Central memory CD8-positive, alpha-beta T cell (primary cell): ENCODE measurements at regions not wholly inside any gene's neighbourhood (a gene's known extent, or its start where the extent isn't known, plus 50 kb on each side); places are given as distances from the start of the nearest gene placed in this dataset.

Experiments
- ATAC-seq: fragments of 150-1000 bp; cut with Tn5 transposase; replicated peaks from 2 replicates; pipeline ENCODE4 v1.10.0; 2022; ENCODE audit warnings: mild to moderate bottlenecking, moderate FRiP score, moderate number of reproducible peaks; ENCODE audit not compliant: poor library complexity, severe bottlenecking; ENCODE audit errors: extremely low read depth
- DNase-seq, 2 donors: peaks; one replicate each; pipeline ENCODE4 v3.0.0; 2021; ENCODE audit warnings: low spot score in 2 of 2
- H3K27ac Mint-ChIP-seq: one replicate; pipeline ENCODE4 v1.8.0; 2022; ENCODE audit warnings: low read depth, mild to moderate bottlenecking, moderate library complexity, mixed read lengths
- H3K27me3 Mint-ChIP-seq: one replicate; pipeline ENCODE4 v1.8.0; 2022; ENCODE audit warnings: mixed read lengths
- H3K36me3 Mint-ChIP-seq: one replicate; pipeline ENCODE4 v1.8.0; 2022; ENCODE audit warnings: mild to moderate bottlenecking, moderate library complexity, mixed read lengths; ENCODE audit not compliant: insufficient read depth
- H3K4me1 Mint-ChIP-seq: one replicate; pipeline ENCODE4 v1.8.0; 2022; ENCODE audit warnings: mixed read lengths
- H3K4me3 Mint-ChIP-seq: one replicate; pipeline ENCODE4 v1.8.0; 2022; ENCODE audit warnings: mild to moderate bottlenecking, moderate library complexity, mixed read lengths
- H3K9me3 Mint-ChIP-seq: one replicate; pipeline ENCODE4 v1.8.0; 2022; ENCODE audit warnings: mixed read lengths

GRCh38 chr18:11521853-11522252 is 87.5 kb upstream of the SLC35G4 start:
- DNase-seq: no peak
- no peaks in the 10 kb centered on the region for H3K9me3 Mint-ChIP-seq
- no peak overlapping the region for H3K27ac Mint-ChIP-seq
- no peak for ATAC-seq
- H3K4me1 Mint-ChIP-seq: no peaks in the 10 kb centered on the region
- no peak overlapping the region for H3K4me3 Mint-ChIP-seq
- H3K36me3 Mint-ChIP-seq: no peaks in the 10 kb centered on the region
- H3K27me3 Mint-ChIP-seq: peaks cover 9% of the 10 kb centered on the region

GRCh38 chr18:11520536-11520935 is 88.9 kb upstream of the SLC35G4 start:
- DNase-seq (no peak), ATAC-seq (no peak)
- Mint-ChIP-seq H3K4me1 (no peaks in the 10 kb centered on the region), H3K9me3 (peaks cover 2% of the 10 kb centered on the region), H3K27me3 (peaks cover 9% of the 10 kb centered on the region), H3K4me3 (no peak overlapping the region), H3K36me3 (no peaks in the 10 kb centered on the region), H3K27ac (no peak overlapping the region)

- DNase-seq: no peak
- ATAC-seq: no peak
- H3K9me3 Mint-ChIP-seq: peaks cover 3% of the 10 kb centered on the region
- H3K27ac Mint-ChIP-seq: no peak overlapping the region
- H3K36me3 Mint-ChIP-seq: no peaks in the 10 kb centered on the region
- no peaks in the 10 kb centered on the region for H3K4me1 Mint-ChIP-seq
- H3K4me3 Mint-ChIP-seq: no peak overlapping the region
- H3K27me3 Mint-ChIP-seq: peaks cover 9% of the 10 kb centered on the region
Observed at GRCh38 chr18:11518788-11519685, 90.4 kb upstream of the SLC35G4 start.

- Mint-ChIP-seq H3K4me3 (no peak overlapping the region), H3K36me3 (no peaks in the 10 kb centered on the region), H3K27me3 (no peaks in the 10 kb centered on the region), H3K9me3 (peaks cover 3% of the 10 kb centered on the region), H3K4me1 (no peaks in the 10 kb centered on the region), H3K27ac (no peak overlapping the region)
- DNase-seq: no peak
- no peak for ATAC-seq
Observed at GRCh38 chr18:11517704-11518103, 91.7 kb upstream of the SLC35G4 start.

- H3K4me1 Mint-ChIP-seq: no peaks in the 10 kb centered on the region
- no peaks in the 10 kb centered on the region for H3K27me3 Mint-ChIP-seq
- H3K36me3 Mint-ChIP-seq: no peaks in the 10 kb centered on the region
Observed at GRCh38 chr18:11516751-11517503, 92.5 kb upstream of the SLC35G4 start.

GRCh38 chr18:11514267-11514666 is 95.1 kb upstream of the SLC35G4 start:
- Mint-ChIP-seq H3K4me1 (no peaks in the 10 kb centered on the region), H3K36me3 (no peaks in the 10 kb centered on the region), H3K27ac (no peak overlapping the region), H3K27me3 (no peaks in the 10 kb centered on the region), H3K9me3 (peaks cover 3% of the 10 kb centered on the region), H3K4me3 (no peak overlapping the region)
- DNase-seq: no peak
- ATAC-seq: no peak

More at GRCh38 chr18:11516751-11517503, 92.5 kb upstream of the SLC35G4 start:
- peaks cover 3% of the 10 kb centered on the region for H3K9me3 Mint-ChIP-seq
- ATAC-seq (no peak), DNase-seq (no peak)
- H3K27ac Mint-ChIP-seq: no peak overlapping the region
- H3K4me3 Mint-ChIP-seq: no peak overlapping the region

GRCh38 chr18:11512096-11513025 is 97.0 kb upstream of the SLC35G4 start:
- Mint-ChIP-seq H3K27ac (no peak overlapping the region), H3K27me3 (no peaks in the 10 kb centered on the region), H3K4me1 (no peaks in the 10 kb centered on the region), H3K4me3 (no peak overlapping the region), H3K9me3 (peaks cover 3% of the 10 kb centered on the region), H3K36me3 (no peaks in the 10 kb centered on the region)
- DNase-seq: no peak
- no peak for ATAC-seq

GRCh38 chr18:11511434-11512095 is 97.8 kb upstream of the SLC35G4 start:
- ATAC-seq (no peak), DNase-seq (no peak)
- Mint-ChIP-seq H3K9me3 (peaks cover 3% of the 10 kb centered on the region), H3K27ac (no peak overlapping the region), H3K4me1 (no peaks in the 10 kb centered on the region), H3K36me3 (no peaks in the 10 kb centered on the region), H3K27me3 (no peaks in the 10 kb centered on the region), H3K4me3 (no peak overlapping the region)

GRCh38 chr18:11506856-11507255 is 102.5 kb upstream of the SLC35G4 start:
- Mint-ChIP-seq H3K9me3 (no peaks in the 10 kb centered on the region), H3K27me3 (no peaks in the 10 kb centered on the region), H3K27ac (no peak overlapping the region), H3K36me3 (no peaks in the 10 kb centered on the region), H3K4me3 (no peak overlapping the region), H3K4me1 (no peaks in the 10 kb centered on the region)
- ATAC-seq (no peak), DNase-seq (no peak)

- Mint-ChIP-seq H3K4me1 (no peaks in the 10 kb centered on the region), H3K27me3 (no peaks in the 10 kb centered on the region), H3K27ac (no peak overlapping the region), H3K9me3 (no peaks in the 10 kb centered on the region), H3K36me3 (no peaks in the 10 kb centered on the region), H3K4me3 (no peak overlapping the region)
- ATAC-seq (no peak), DNase-seq (no peak)
Observed at GRCh38 chr18:11505993-11506392, 103.4 kb upstream of the SLC35G4 start.

- no peaks in the 10 kb centered on the region for H3K36me3 Mint-ChIP-seq
- no peaks in the 10 kb centered on the region for H3K4me1 Mint-ChIP-seq
- ATAC-seq: no peak
- no peak for DNase-seq
- H3K9me3 Mint-ChIP-seq: no peaks in the 10 kb centered on the region
- H3K4me3 Mint-ChIP-seq: no peak overlapping the region
- peaks cover 3% of the 10 kb centered on the region for H3K27me3 Mint-ChIP-seq
- H3K27ac Mint-ChIP-seq: no peak overlapping the region
Observed at GRCh38 chr18:11504962-11505361, 104.4 kb upstream of the SLC35G4 start.

- Mint-ChIP-seq H3K4me1 (no peaks in the 10 kb centered on the region), H3K27ac (no peak overlapping the region), H3K27me3 (peaks cover 11% of the 10 kb centered on the region), H3K9me3 (peaks cover 7% of the 10 kb centered on the region), H3K36me3 (no peaks in the 10 kb centered on the region), H3K4me3 (no peak overlapping the region)
- ATAC-seq (no peak), DNase-seq (no peak)
Observed at GRCh38 chr18:11502368-11502767, 107.0 kb upstream of the SLC35G4 start.
